Tibial artery (tissue), 4 donors: ENCODE measurements at regions not wholly inside any gene's neighbourhood (a gene's known extent, or its start where the extent isn't known, plus 50 kb on each side); places are given as distances from the start of the nearest gene placed in this dataset.

ENCODE experiments used
- DNase-seq, 2 donors: peaks; one replicate each; pipeline ENCODE4 v3.0.0-alpha.2; 2019
- H3K27ac ChIP-seq, 2 donors: fragments of 200-600 bp; sonication (generic) in 1 of 2; 1 replicate in 1 of 2; 2 replicates in 1 of 2; pipeline ENCODE4 v1.5.1; 2018 to 2019; ENCODE audit warnings: mild to moderate bottlenecking in 1 of 2
- H3K27me3 ChIP-seq, 2 donors: fragments of 200-600 bp; sonication (generic) in 1 of 2; one replicate each; pipeline versions ENCODE4 v1.5.1 to v1.6.0; 2016 to 2019
- H3K36me3 ChIP-seq, 3 donors: fragments of 200-600 bp; sonication (generic) in 2 of 3; one replicate each; pipeline ENCODE4 v1.5.1; 2016 to 2019; ENCODE audit warnings: mild to moderate bottlenecking in 2 of 3
- H3K4me1 ChIP-seq, 4 donors: fragments of 200-600 bp; sonication (generic) in 2 of 4; 1 replicate in 3 of 4; 2 replicates in 1 of 4; pipeline ENCODE4 v1.5.1; 2016 to 2019
- H3K4me3 ChIP-seq, 2 donors: fragments of 200-600 bp; sonication (generic) in 1 of 2; 1 replicate in 1 of 2; 2 replicates in 1 of 2; pipeline ENCODE4 v1.5.1; 2018 to 2019; ENCODE audit warnings: mild to moderate bottlenecking in 2 of 2
- H3K9me3 ChIP-seq, 3 donors: fragments of 200-600 bp; sonication (generic) in 1 of 3; one replicate each; pipeline ENCODE4 v1.5.1; 2016 to 2019
- intact Hi-C: fragments of 100-400 bp; cut with DNase I; formaldehyde crosslinking; loops from one replicate; pipeline ENCODE4 v1.15.0; 2023; ENCODE audit warnings: low total_unique reads
- TF ChIP-seq, protein P1 (sequence below), 2 experiments: fragments of 200-600 bp in 1 of 2; fragments of 450-650 bp in 1 of 2; IDR thresholded peaks; one replicate each; pipeline ENCODE4 v1.5.1; 2017 to 2019; ENCODE audit warnings: antibody characterized with exemption in 2 of 2, mild to moderate bottlenecking in 1 of 2, moderate library complexity in 1 of 2

DNA sequence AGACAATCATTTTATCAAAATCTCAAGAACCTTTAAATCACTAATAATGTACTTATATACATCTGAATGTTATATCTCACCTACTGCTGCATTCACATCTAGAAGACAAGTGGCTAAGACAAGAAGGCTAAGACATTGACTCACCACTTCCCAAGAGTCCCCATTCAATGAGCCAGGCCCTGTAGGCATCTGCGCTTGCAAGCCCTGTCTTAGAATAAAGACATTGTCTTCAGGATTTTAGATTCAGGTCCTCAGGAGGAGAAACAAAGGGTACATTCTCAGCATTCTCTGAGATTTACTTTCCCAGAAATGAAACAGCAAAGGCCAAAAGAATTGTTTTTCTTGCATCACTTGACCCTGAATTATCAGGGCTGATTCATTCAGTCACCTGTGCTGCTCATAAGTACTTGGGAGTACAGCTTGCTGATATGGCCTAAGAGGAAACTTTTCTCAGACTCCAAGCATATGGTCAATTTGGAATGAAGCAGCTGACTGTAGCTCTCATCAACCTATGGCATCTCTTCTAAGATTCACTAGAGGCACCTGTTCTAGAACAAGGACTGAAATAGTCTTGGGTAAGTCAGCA, 858.3 kb upstream of the AMELY start:
- Histone ChIP-seq H3K4me1 (no peaks in the 10 kb centered on the region), H3K4me3 (no peak overlapping the region), H3K36me3 (no peaks in the 10 kb centered on the region), H3K27me3 (no peaks in the 10 kb centered on the region), H3K9me3 (no peaks in the 10 kb centered on the region), H3K27ac (no peak overlapping the region)
- no peak for DNase-seq
- TF ChIP-seq, protein P1, sequence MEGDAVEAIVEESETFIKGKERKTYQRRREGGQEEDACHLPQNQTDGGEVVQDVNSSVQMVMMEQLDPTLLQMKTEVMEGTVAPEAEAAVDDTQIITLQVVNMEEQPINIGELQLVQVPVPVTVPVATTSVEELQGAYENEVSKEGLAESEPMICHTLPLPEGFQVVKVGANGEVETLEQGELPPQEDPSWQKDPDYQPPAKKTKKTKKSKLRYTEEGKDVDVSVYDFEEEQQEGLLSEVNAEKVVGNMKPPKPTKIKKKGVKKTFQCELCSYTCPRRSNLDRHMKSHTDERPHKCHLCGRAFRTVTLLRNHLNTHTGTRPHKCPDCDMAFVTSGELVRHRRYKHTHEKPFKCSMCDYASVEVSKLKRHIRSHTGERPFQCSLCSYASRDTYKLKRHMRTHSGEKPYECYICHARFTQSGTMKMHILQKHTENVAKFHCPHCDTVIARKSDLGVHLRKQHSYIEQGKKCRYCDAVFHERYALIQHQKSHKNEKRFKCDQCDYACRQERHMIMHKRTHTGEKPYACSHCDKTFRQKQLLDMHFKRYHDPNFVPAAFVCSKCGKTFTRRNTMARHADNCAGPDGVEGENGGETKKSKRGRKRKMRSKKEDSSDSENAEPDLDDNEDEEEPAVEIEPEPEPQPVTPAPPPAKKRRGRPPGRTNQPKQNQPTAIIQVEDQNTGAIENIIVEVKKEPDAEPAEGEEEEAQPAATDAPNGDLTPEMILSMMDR (IDR thresholded peaks at IDR 0.05) = no peak
- intact Hi-C loops = no loop called here

DNA sequence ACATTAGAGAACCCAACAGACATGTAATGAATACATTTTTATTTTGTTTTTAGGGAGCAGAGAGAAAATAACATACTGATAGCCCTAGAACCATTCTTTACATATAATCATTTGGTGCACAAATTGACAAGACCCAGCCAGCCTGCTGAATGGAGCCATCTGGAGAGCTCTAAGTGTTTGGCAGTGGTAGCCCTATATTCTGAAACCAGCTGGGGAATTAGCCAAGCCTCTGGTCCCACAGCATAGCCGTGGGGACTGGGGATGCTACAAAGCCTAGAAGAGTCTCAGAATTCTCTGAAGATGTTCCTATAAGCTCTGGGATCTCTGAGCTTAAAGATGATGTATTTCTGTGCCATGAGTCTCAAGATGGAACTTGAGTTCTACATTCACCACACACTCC, 857.3 kb upstream of the AMELY start:
- TF ChIP-seq, protein P1 (IDR thresholded peaks at IDR 0.05) = no peak
- Histone ChIP-seq H3K36me3 (no peaks in the 10 kb centered on the region), H3K4me3 (no peak overlapping the region), H3K27ac (no peak overlapping the region), H3K4me1 (no peaks in the 10 kb centered on the region), H3K9me3 (no peaks in the 10 kb centered on the region), H3K27me3 (no peaks in the 10 kb centered on the region)
- DNase-seq = no peak
- intact Hi-C loops = no loop called here

DNA sequence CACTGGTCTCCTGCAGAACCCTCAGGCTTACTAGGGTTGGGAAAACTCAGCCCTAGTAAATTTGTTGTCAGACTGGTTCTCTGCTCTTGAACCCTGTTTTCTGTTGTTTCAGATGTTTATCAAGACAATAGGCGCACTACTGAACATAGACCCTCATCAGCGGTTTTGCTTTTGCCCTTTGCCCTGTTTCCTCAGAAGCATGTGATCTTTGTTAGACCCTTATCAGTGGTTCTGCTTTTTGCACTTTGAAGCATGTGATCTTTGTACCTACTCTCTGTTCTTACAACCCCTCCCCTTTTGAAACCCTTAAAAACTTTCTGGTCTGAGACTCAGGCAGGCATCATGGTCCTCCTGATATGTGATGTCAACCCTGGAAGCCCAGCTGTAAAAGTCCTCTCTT, 842.2 kb upstream of the AMELY start:
- no peak for DNase-seq
- intact Hi-C loops = no loop called here
- TF ChIP-seq, protein P1 (IDR thresholded peaks at IDR 0.05) = no peak
- Histone ChIP-seq H3K4me3 (no peak overlapping the region), H3K27me3 (no peaks in the 10 kb centered on the region), H3K36me3 (no peaks in the 10 kb centered on the region), H3K4me1 (no peaks in the 10 kb centered on the region), H3K27ac (no peak overlapping the region), H3K9me3 (no peaks in the 10 kb centered on the region)

DNA sequence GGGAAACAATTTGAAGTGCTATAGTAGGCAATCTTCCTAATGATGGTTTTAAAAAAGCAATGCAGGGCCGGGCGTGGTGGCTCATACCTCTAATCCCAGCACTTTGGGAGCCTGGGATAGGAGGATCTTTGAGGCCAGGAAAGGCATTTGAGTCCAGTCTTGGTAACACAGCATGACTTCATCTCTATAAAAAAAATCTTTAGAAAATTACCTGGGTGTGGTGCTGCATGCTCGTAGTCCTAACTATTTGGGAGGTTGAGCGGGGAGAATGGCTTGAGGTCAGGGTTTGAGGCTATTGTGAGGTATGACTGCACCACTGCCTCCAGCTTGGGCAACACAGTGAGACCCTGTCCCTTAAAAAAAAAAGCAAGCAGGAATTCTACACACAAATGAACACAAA, 835.2 kb upstream of the AMELY start:
- TF ChIP-seq, protein P1 (IDR thresholded peaks at IDR 0.05) = no peak
- intact Hi-C loops = no loop called here
- no peak for DNase-seq
- no peak overlapping the region for H3K4me3 ChIP-seq
- H3K4me1 ChIP-seq = no peaks in the 10 kb centered on the region
- no peaks in the 10 kb centered on the region for H3K9me3 ChIP-seq
- no peak overlapping the region for H3K27ac ChIP-seq
- no peaks in the 10 kb centered on the region for H3K27me3 ChIP-seq
- H3K36me3 ChIP-seq = no peaks in the 10 kb centered on the region

DNA sequence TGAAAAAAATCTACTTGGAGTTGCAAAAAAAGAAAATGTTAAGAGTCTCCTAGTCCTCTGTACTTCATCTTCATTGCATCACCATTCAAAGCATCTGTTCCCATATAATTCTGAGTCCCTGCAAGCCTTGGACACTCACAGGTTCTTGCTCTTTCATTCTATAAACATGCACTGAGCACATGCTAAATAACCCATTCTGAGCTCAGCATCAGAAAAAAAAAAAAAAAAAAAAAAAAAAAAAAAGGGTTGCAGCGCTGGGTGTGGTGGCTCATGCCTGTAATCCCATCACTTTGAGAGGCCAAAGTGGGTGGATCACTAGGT, 834.0 kb upstream of the AMELY start:
- intact Hi-C loops = no loop called here
- Histone ChIP-seq H3K27ac (no peak overlapping the region), H3K9me3 (no peaks in the 10 kb centered on the region), H3K27me3 (no peaks in the 10 kb centered on the region), H3K4me1 (no peaks in the 10 kb centered on the region), H3K36me3 (no peaks in the 10 kb centered on the region), H3K4me3 (no peak overlapping the region)
- TF ChIP-seq, protein P1 (IDR thresholded peaks at IDR 0.05) = no peak
- no peak for DNase-seq
